ENCODE measurements at regions not wholly inside any gene's neighbourhood (a gene's known extent, or its start where the extent isn't known, plus 50 kb on each side); places are given as distances from the start of the nearest gene placed in this dataset.

DNA sequence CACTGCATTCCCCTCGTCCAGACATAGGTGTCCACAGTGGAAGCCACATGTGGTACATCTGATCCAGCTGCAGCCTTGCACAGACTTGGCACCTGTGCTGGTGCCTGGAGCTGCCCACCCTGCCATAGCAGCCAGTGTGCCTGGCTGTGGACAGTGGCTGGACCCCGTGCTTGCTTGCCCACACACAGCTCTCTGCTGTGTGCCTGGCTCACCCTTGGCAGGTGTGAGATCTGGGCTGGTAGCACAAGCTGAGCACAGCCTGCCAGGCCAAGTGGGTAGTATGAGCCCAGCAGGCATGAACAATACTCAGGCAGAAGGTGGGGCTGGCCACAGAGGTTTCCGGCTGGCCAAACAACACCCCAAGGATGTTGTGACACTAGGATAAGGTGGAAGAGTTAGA is 614.4 kb downstream of the BCKDHB start:
- TF ChIP-seq EZH2phosphoT487 (IDR thresholded peaks at IDR 0.05; ENCODE audit: low read depth, severe bottlenecking, unreplicated experiment) = no peak
- TF ChIP-seq CTCF (IDR thresholded peaks at IDR 0.05; ENCODE audit: poor library complexity) = no peak
- no peak for TF ChIP-seq EZH2 (IDR thresholded peaks at IDR 0.05; ENCODE audit: borderline replicate concordance)

Measured in hepatocyte (in vitro differentiated cells).